ENCODE measurements at regions not wholly inside any gene's neighbourhood (a gene's known extent, or its start where the extent isn't known, plus 50 kb on each side); places are given as distances from the start of the nearest gene placed in this dataset.

DNA sequence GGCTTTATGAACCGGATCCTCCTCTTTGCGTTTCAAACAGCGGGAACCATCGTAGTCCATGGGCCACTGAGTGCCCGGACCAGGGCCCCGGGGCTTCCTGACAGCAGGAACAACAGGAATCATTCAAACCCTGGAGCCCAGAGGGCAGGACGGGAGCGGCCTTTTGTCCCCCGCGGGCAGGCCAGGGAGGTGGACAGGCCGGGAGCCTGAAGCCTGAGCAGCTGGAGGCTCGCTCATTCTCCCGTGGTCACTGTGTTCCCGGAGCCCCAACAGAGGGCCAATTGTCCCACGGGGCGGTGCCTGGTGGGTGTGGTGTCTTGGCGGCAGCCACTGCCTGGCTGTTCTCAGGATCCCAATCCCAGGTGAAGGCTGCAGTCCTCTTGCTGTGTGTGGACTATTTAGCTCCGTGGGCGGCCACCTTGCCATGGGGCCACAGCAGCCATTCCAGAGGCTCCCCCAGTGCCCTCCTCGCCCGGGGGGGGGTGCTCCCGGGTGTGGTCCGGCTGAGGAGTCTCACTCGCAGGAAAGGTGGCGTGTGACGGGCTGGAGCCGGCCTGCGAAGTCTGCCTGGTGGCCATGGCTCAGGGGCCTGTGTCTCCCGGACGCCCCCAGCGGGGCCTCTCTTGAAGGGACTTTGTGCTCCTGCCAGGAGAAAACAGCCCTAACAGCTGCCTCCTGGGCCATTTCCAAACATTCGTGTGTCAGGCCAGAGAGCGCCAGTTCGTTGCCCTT, 77.2 kb upstream of the BHLHE23 start:
- WGBS, 2 donors = 72 to 74% methylated on average over 34 of the region's 34 CpGs
- H3K27ac ChIP-seq = no peak overlapping the region
- intact Hi-C loops (cut with DNase I) = no loop called here
- DNase-seq (peak in 1 of 2 donors; percentile 7), ATAC-seq (no peak)
- TF ChIP-seq, protein P1, sequence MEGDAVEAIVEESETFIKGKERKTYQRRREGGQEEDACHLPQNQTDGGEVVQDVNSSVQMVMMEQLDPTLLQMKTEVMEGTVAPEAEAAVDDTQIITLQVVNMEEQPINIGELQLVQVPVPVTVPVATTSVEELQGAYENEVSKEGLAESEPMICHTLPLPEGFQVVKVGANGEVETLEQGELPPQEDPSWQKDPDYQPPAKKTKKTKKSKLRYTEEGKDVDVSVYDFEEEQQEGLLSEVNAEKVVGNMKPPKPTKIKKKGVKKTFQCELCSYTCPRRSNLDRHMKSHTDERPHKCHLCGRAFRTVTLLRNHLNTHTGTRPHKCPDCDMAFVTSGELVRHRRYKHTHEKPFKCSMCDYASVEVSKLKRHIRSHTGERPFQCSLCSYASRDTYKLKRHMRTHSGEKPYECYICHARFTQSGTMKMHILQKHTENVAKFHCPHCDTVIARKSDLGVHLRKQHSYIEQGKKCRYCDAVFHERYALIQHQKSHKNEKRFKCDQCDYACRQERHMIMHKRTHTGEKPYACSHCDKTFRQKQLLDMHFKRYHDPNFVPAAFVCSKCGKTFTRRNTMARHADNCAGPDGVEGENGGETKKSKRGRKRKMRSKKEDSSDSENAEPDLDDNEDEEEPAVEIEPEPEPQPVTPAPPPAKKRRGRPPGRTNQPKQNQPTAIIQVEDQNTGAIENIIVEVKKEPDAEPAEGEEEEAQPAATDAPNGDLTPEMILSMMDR (IDR thresholded peaks at IDR 0.05) = no peak
- H3K4me1 ChIP-seq = no peaks in the 10 kb centered on the region
- peaks cover 0 to 15% (median 3%) of the 10 kb centered on the region in 11 donors for H3K9me3 ChIP-seq
- no peaks in the 10 kb centered on the region for H3K36me3 ChIP-seq
- no peak overlapping the region for H3K4me3 ChIP-seq
- H3K27me3 ChIP-seq = peaks cover 0 to 70% (median 46%) of the 10 kb centered on the region in 7 donors

DNA sequence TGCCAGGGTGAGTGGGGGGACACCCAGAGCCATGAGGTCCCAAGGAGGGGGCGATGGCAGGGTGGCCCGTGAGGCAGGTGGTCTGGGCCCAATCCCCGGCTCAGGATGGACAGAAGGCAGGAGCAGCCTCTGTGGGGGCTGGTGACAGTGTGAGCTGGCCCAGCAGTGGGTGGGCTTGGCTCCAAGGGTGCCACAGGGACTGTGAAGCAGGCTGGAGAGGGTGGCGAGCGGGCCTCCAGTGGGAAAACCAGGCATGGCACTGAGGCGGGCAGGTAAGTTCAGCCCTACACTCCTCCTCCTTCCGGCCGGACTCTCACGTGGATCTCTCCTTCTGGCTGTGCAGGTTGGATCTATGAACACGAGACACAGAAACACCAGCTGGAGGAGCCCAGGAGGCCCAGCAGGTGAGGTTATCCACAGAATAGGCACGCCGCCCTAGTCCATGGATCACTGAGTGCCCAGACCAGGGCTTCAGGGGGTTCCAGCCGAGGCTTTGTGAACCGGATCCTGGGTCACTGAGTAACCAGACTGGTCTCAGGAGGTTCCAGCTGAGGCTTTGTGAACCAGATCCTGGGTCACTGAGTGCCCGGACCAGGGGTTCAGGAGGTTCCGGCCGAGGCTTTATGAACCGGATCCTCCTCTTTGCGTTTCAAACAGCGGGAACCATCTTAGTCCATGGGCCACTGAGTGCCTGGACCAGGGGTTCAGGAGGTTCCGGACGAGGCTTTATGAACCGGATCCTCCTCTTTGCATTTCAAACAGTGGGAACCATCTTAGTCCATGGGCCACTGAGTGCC, 76.4 kb upstream of the BHLHE23 start:
- H3K4me1 ChIP-seq = no peaks in the 10 kb centered on the region
- intact Hi-C loops (cut with DNase I) = no loop called here
- no peak overlapping the region for H3K27ac ChIP-seq
- H3K36me3 ChIP-seq = no peaks in the 10 kb centered on the region
- H3K27me3 ChIP-seq = peaks cover 0 to 63% (median 38%) of the 10 kb centered on the region in 7 donors
- peaks cover 0 to 24% (median 12%) of the 10 kb centered on the region in 11 donors for H3K9me3 ChIP-seq
- peak in 1 of 2 donors; percentile 5 for DNase-seq
- ATAC-seq = no peak
- WGBS, 2 donors = 86 to 87% methylated on average over 23 of the region's 23 CpGs
- no peak overlapping the region for H3K4me3 ChIP-seq
- TF ChIP-seq, protein P1 (IDR thresholded peaks at IDR 0.05) = no peak

DNA sequence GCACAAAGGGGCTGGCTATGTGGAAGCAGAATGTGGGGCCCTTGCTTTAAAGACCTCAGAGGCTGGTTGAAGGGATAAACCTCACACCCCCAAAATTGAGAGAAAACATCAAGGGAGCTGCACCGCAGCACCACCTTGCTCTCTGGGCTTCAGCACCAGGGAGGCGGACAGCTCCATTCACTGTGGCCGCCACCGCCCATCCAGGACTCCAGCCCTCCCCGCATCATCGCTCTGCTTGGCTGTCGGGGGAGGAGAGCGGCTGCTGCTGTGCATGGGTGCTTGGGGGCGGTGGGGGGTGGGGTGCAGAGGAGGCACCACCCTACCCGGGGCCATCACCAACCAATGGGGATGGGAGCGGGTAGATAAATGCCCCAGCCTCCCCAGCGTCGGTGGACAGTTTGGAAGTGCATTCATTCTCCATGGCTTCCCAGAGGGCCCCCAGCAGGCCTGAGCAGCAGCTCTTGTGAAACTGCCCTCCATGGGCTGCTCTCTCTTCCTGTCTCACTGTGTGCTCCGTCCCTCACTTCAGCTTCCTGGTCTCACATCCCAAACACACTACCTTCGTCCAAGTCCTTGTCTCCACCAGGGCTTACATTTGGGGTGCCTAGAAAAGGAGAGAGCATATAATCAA, 75.7 kb upstream of the BHLHE23 start:
- Histone ChIP-seq H3K27ac (no peak overlapping the region), H3K9me3 (peaks cover 0 to 31% (median 19%) of the 10 kb centered on the region in 11 donors), H3K4me1 (no peaks in the 10 kb centered on the region), H3K4me3 (no peak overlapping the region), H3K27me3 (peaks cover 0 to 57% (median 32%) of the 10 kb centered on the region in 7 donors), H3K36me3 (no peaks in the 10 kb centered on the region)
- WGBS, 2 donors = 13 to 17% methylated on average over 15 of the region's 15 CpGs
- peak; percentile 48 to 54 for DNase-seq
- peak in 6 of 8 donors; percentile 45 to 71 (median 57) for ATAC-seq
- intact Hi-C loops (cut with DNase I) = no loop called here
- TF ChIP-seq, protein P1 (IDR thresholded peaks at IDR 0.05) = no peak

DNA sequence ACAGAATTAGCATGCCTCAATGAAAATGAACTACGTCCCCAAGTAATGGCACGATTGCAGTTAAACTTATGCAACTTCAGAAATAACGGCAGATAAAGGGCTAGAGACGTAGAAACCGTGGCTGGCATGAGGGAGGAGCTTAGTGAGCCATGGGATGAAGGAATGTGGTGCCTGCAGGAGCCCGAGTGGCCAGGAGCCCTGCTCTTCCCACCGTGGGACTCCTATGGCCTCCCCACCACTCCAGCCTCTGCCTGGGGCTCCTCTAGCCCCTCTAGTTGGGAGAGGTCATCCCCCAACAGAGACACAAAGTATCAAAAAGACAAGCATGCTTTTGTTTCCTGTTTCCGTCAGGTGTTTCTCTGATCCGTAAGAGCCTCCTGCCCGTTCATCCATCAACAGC, 75.1 kb upstream of the BHLHE23 start:
- ATAC-seq = no peak

More for the DNA sequence above, 75.1 kb upstream of the BHLHE23 start:
- peaks cover 0 to 37% (median 23%) of the 10 kb centered on the region in 11 donors for H3K9me3 ChIP-seq
- no peaks in the 10 kb centered on the region for H3K4me1 ChIP-seq
- 42 to 47% methylated on average over 10 of the region's 10 CpGs for WGBS, 2 donors
- no peak overlapping the region for H3K27ac ChIP-seq
- no peak for DNase-seq
- TF ChIP-seq, protein P1 (IDR thresholded peaks at IDR 0.05) = no peak
- no peak overlapping the region for H3K4me3 ChIP-seq
- peaks cover 0 to 51% (median 29%) of the 10 kb centered on the region in 7 donors for H3K27me3 ChIP-seq
- intact Hi-C loops (cut with DNase I) = no loop called here
- no peaks in the 10 kb centered on the region for H3K36me3 ChIP-seq

Measured in heart right ventricle (tissue), 16 donors.